LHCN-M2 (cell line): ENCODE measurements at regions not wholly inside any gene's neighbourhood (a gene's known extent, or its start where the extent isn't known, plus 50 kb on each side); places are given as distances from the start of the nearest gene placed in this dataset.

Experiments
- DNase-seq: peaks from one replicate; pipeline ENCODE4 v3.0.0-alpha.2; 2012; ENCODE audit warnings: low read depth

DNA sequence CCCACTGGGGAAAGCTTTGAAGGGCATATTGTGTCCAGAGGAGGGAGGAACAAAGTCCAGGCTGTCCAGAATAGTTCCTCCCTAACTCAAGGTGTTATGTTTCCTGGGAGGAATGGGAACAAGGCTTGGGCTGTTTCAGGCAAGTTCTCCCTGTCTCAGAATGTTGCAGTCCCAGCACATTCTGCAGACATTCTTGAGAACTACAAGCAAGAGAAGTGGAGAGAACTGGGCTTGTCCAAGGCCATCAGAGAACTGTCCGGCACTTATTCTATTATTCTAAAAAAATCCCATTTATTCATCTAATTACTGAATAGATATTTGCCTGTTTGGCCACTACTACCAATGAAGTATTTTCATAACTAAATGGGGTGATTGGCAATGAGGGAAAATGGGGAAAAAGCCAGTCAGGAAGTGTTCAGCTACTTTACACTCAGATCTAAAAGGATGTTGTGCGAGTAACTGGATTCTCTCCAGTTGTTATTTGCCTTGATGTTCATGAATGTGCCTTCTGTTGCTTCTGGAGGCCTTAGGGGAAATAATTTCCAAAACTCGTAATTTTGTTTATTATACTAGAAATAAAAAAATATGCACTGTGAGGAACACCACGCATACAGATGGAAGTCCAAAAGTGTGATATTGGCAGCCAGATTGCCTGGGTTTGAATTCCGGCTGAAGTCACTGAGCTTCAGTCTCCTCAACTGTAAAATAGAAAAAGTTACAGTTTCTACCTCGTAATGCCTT is 300.1 kb upstream of the RND3 start:
- DNase-seq = no peak

DNA sequence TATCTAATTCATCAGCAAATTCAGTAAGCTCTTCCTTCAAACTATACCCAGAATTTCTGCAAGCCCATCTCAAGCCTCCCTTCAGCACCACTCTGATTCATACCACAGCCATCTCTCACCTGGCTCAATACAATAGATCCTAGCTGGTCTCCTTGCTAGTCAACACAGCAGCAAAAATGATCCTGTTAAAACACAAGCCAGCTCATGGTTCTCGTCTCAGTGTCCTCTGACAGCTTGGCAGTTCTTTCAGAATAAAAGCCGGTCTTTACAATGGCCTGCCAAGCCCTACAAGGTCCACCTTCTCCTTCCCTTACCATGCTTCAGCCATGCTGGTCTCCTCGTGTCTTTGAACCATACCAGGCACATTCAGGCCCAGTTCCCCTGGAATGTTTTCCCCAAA is 296.9 kb upstream of the RND3 start:
- DNase-seq = no peak

DNA sequence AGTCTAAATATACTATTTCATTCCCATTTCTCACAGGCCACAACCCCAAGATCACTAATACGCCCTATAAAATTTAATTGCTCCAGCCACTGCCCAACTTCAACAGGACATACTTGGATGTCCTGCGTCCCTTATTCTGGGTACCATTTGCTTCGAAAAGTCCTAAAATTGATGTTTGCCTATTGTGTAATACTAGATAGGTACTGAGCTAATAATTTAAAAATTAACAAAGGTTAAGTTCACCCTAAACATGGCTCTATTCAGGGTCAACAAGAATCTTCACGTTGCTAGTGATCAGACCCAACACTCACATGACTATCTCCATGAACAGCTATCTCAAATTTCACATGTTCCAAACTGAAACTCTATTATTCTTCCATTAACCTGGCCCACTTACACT is 296.4 kb upstream of the RND3 start:
- no peak for DNase-seq

DNA sequence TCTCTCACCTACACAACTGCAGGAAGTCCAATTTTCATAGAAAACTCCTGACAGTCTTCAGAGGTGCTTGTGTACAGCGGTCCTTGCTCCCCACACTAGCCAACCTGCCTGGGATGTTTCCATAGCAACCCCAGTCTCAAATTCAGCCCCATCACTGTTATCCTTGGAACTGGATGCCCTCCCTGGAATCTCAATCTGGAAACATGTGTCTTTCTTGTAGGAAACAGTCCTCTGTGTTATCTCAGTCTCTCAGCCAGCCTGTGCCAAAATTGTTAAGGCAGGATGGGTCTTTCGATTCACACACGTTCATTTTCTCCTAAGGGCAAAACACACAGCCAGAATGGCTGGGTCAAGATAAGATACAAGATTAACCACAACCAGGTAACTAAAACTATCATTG is 295.5 kb upstream of the RND3 start:
- DNase-seq = no peak

DNA sequence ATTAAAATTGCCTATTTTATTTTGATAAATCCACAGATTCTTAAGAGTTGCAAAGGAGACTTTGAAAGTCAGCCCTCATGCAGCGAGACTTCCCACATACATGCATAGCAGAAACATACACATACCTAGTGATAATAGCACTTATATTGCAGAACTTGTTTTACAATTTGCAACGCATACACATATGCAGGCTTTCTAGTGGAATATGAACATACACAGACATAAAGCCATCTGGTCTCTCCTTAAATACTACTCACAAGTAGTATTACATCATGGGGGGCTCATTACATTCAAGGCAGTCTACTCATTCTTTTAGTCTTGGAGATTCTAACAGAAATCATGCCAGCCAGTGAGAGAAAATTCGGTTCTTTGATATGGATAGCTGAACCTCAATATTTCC is 295.1 kb upstream of the RND3 start:
- DNase-seq = no peak

DNA sequence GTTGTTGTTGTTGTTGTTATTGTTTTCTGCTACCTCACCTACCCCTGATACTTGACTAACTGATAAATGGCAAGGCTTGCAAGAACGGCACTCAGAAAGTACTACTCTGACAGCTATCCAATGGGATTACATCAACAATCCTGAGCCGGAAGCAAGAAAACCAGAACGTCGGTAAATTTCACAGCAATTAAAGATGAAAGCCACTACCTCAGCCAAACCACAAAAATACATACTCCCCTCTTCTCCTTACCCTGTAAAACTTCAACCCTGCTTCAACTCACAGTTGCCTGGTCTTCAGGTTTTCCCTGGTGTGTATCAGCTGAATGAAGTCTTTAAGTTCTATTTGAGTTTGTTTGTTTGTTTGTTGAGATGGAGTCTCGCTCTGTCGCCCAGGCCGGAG is 293.7 kb upstream of the RND3 start:
- no peak for DNase-seq

DNA sequence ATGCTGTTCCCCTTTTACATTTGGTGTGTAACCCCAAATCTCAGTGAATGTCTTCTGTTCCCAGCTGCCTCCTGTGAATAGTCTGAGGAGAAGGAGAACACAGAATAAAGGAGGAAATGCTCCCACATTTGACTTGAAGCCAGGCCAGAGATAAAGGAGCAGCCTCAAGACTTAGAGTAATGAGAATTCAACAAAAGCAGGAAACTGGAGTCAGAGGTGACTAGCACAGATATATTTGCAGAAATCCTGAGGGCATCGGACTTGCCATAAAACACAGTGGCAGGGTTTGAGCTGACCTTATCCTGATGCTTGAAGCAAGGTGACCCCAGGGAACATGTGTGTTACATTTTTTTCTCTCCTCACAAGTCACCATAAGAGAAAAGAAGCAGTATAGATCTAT is 291.4 kb upstream of the RND3 start:
- no peak for DNase-seq

DNA sequence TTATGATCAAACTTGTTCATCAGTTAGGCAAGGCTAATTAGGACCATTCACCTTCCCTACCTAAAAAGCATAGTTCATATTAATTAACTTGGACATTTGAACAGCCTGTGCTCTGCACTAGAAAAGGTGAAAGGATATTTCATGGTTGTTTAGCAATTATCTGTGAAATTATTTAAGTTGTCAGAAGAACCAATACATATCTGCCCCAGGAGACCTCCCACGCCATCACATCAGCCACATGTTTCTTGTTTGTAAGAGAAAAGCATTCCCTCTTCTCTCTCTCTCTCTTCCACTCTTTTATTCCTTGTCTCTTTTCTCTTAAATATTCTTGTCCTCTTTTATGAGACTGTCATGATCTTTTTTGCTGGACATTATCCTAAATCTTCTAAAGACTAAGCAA is 282.0 kb upstream of the RND3 start:
- no peak for DNase-seq

DNA sequence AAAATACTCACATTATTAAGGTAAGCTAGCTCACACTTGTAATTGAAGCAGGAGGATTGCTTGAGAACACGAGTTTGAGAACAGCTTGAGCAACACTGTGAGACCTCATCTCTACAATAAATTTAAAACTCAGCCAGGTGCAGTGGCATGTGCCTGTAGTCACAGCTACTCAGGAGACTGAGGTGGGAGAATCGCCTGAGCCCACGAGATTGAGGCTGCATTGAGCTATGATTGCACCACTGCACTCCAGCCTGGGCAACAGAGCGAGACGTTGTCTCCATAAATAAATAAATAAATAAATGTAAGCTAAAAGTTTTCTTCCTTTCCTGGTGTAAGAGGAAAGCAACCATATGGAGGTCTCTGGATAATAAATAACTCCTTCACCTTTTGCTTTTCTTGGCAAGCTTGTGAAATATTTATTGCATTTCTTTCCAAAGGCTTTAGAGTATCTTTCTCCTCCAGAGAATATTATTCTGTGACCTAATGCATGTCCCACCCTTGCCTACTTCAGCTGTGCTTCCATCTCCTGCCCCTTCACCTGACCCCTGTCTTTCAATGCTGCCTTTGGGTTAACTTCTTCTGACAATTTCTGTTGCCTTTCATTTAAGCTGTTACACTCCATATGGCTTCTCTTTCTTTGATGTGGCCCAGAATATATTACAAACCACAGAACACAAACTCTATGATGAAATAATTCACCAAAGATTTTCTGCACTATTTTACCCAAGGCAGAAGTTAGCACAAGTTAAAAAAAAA is 280.7 kb upstream of the RND3 start:
- DNase-seq = no peak

DNA sequence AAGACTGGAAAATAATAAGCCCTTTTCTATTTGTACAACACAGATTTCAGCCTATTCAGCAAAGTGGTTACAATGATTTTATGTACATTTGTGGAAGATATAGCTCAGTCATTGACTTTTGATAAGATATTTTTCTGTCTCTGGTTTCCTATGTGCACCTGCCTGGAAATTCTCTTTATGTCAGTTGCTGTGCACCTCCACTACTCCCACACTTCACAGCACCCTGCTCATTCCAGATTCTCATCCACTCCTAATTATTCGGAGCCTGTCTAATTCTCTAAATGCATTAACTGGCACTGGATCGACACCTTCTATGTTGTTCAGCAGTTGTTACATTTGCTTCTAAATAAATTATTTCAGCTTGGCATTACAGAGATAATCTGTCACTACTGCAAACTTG is 275.1 kb upstream of the RND3 start:
- no peak for DNase-seq

DNA sequence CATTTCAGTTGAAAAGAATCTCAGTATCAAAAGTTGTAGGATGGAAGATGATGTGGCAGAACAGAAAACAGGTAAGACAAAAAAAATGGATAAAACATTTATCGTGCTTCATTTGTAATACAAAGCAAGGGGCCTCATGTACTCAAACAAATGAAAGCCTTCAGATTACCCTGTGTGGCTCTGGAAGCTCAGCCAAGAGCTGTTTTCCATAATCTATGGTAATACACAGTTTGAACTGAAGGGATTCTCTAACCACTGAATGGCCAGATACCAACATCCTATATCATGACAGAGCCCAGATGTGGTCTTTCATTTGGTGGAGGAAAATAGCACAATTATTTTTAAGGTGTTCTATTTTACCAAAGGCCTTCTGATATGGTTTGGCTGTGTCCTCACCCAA is 272.1 kb upstream of the RND3 start:
- no peak for DNase-seq

DNA sequence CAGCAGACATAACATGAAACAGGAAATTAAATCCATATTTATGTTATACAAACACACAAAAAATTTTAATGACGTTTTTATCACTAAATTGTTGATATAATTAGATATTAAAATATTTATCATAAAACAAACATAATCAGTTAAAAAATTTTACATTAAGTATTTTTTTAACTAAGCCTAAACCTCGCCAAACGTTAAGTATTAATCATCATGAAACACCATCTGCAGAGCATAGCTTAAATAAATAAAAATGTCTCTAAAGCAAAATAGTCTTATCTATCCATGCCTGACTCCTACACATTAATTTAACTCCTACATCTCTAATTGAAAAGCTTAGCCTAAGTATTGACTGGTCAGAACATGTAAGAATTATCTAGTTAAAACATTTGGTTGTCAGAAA is 271.6 kb upstream of the RND3 start:
- DNase-seq = no peak

DNA sequence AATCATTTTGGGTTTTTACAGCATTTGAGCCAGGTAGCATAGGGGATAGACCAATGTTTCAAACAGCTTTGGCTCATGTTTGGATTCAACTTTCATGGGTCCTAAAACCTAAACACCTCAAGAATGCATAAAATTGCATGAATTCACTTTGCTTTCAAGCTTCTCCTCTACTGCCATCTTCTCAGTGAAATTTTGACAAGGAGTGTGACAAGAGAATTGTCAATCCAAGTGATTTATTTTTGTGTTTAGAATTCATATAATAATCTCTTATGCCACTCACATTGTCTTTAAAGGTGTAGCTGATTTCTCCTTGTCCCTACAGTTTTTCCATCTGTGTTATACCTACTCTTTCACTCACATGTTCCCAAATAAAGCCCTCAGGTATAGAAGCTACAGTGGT is 264.8 kb upstream of the RND3 start:
- DNase-seq = no peak

DNA sequence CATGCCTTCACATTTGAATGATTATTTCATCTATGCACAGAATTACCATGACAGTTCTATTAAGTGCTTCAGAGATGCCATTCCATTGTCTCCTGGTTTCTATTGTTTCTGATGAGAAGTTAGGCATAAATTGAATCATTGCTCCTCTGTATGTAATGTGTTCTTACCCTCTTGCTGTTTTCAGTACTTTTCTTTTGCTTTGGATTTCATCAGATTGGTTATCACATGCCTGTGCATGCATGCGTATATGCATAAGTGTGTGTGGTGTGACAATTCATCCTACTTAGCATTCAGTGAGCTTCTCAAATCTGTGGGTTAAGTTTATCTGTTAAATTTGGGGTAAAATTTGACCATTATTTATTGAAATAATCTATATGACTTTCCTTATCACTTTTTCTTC is 263.3 kb upstream of the RND3 start:
- no peak for DNase-seq

DNA sequence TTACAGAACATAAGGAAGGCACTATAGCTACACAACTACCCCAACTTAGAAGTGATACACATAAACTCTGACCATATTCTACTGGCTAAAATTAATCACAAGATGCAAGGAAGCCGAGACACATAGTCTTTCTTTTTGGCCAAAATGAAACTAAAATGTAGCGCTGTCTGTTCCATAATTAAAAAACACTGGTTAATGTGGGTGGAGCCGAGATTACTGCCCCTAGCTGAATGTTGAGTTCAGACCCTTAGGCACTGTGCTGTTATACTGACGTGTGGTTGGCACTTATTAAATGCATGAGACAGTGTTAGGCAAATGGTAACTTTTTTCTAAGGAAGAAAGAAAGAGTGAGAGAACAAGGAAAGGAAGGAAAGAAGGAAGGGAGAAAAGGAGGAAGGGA is 254.6 kb upstream of the RND3 start:
- no peak for DNase-seq

DNA sequence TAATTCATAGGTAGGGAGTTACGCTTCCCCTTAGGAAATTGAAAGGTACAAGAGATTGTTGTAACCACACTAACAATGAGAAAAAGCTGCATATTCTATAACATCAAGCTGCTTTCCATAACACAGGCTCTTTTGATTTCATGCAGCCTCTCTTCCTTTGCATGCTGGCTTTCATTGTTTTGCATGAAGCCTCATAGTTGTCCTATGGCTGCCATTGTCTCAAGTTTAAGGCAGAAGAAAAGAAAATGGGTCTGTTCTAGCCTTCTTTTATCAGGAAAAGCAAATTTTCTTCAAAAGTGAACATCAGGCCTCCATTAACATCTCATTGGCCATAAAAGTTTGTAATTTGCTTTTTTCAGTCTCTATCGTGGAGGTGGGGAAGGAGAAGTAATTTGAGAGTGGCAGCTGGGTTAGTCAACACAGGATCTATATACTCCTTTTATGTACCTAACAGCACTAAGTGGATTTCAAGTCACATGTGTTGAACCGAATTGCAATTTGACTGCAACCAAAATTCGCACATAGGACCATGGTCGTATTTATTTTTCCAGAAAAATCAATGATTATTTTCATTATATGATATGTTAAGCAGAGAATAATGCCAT is 248.5 kb upstream of the RND3 start:
- no peak for DNase-seq

DNA sequence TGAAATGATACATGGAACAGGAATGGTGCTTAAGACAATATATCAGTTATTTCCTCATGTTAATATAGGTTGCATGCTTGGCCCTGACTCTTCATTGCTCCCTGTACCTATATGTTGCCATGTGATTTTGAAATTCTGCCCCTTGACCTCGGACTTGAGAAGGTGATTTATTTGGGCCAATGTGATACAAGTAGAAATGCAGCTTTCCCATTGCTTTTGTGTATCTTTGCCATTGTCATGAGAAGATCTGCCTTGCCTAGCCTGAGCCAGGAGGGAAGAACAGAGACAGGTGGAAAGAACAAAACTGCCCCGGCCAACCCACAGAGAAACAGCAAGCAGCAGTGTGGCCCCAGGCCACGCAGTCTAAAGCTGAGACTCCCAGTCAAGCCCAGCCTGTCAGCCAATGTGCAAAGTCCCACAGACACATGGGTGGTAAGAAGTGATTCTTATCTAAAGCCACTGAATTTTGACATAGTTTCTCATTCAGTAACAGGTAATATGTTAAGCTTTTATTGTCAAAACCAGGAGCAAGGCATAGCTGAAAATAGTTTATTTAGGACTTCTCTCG is 245.7 kb upstream of the RND3 start:
- DNase-seq = no peak

DNA sequence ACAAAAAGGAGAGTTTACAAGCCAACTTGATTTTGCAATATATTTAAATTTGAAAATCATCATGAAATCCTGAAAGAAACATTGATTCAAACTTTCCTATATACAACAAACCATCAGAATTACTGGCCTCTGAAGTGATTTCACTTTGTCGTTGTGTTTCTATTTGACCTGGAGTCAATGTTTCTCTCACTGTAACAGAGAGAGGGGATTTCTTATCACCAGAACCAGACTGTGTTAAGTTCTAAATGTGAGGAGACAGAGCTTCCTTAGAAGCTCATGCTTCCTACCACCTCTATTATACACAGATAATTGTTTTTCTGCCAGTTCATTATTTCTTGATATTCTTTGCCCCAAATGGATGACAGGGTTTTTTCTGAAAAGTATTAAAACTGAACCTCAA is 245.0 kb upstream of the RND3 start:
- no peak for DNase-seq

DNA sequence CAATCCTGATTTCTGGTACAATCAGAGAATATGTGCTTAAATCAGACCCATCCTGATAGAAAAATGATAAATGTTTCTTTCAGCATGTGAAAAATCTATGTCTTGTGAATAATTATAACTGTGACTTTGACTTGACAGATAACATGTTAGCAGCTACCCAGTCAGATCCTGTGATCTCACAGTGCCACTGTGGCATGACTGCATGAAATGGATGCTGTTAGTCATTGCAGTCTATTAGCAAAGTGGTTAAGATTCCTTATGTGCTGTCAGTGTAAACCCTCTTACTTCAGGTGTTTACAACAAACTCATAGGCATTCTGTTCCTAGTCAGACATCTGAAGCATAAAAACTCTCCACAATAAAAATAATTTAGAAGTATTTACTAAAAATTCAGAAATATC is 244.6 kb upstream of the RND3 start:
- DNase-seq = peak; percentile 74

DNA sequence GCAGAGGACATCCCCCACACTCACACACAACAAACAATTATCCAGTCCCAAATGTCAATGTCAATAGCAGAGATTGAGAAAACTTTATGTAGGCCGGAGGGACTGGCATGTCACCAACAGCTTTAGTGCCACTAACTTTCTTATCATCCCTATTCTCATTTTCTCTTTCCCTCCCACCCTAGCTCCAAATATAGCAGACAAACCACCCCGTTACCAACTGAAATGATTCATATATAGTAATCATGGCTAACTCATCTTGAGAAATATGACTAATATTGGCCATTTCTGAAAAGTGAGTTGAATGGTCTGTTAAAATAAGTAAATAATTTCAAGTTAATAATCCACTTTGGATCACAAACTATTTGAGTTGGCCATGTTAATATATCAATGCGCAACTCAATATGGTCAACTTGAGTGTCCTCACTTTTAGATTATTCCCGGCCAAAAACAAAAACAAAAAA is 242.1 kb upstream of the RND3 start:
- DNase-seq = peak; percentile 63

DNA sequence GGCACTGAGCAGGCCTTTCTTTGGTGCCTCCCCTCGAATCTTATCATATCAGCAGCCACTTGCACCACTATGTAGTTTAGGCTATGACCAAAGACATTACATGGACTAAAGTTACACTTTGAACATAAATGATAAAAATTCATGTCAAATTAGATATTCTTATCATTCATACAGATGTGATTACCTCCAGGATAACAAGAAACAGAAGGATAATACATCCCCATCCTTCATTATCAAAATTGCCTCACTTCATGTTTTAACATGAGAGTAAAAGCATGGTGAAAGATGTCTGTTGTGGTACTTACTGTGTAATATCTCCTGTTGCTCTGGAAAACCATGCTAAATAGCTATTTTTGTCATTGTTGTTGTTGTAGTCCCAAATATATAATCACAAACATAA is 230.8 kb upstream of the RND3 start:
- no peak for DNase-seq

DNA sequence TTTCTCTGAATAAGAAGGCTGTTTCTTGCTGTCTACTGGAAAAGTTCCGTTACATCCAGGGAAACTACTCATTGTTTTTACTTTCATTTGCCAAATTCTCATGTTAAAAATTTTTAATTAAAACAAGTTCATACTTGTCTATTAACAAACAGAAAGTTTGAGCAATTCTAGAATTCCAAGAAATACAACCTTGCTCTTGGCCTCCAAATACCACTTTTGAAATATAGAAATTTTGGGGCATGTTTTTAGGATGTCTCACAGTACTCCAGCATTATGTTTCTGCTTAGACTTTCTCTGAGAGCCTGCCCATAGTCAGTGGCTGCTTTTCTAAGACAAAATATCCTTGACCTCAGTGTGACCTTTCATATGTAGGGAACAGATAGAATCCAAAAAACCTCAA is 228.7 kb upstream of the RND3 start:
- DNase-seq = peak; percentile 26

DNA sequence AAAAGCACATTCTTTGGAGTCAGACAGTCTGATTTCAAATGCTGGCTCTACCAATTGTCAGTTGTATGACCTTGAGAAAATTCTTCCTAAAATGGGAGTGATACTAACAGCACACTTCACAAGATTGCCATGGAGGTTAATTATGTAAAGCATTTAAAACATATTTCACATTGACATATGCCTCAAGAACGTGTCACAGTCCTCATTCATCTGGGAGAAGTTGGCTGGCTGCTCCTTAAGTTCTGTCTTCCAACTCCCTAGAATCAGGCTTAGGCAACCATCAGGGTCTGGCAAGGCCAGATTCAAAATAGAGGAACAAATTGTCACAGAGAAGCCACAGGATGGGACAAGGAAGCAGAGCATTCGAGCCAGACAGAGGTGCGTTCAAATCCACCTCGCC is 228.0 kb upstream of the RND3 start:
- no peak for DNase-seq
